ENCODE measurements at regions not wholly inside any gene's neighbourhood (a gene's known extent, or its start where the extent isn't known, plus 50 kb on each side); places are given as distances from the start of the nearest gene placed in this dataset.

GRCh38 chr1:218809061-218809460, 364.6 kb upstream of the LYPLAL1 start:
- no peak for DNase-seq (ENCODE audit: extremely low spot score)
- TF ChIP-seq CTCF (IDR thresholded peaks at IDR 0.05; ENCODE audit: control extremely low read depth, extremely low read depth, low read depth, missing control alignments), result no peak
- ChIA-PET CTCF (no interaction called here), POLR2A (no interaction called here)

GRCh38 chr1:218809625-218810024, 364.1 kb upstream of the LYPLAL1 start:
- POLR2A ChIA-PET, result no interaction called here

GRCh38 chr1:218810306-218810705, 363.4 kb upstream of the LYPLAL1 start:
- CTCF ChIA-PET, result no interaction called here
- no peak for TF ChIP-seq CTCF (IDR thresholded peaks at IDR 0.05; ENCODE audit: control extremely low read depth, extremely low read depth, low read depth, missing control alignments)
- DNase-seq (ENCODE audit: extremely low spot score), result no peak
- POLR2A ChIA-PET, result no interaction called here

More at GRCh38 chr1:218809625-218810024, 364.1 kb upstream of the LYPLAL1 start:
- no peak for DNase-seq (ENCODE audit: extremely low spot score)
- CTCF ChIA-PET, result no interaction called here
- no peak for TF ChIP-seq CTCF (IDR thresholded peaks at IDR 0.05; ENCODE audit: control extremely low read depth, extremely low read depth, low read depth, missing control alignments)

- no peak for DNase-seq (ENCODE audit: extremely low spot score)
- ChIA-PET POLR2A (no interaction called here), CTCF (interaction anchor here (1.0 kb wide), 1 partner anchor 34 kb away, joined by 3 read pairs; no protein-coding TSS in a partner anchor)
- TF ChIP-seq CTCF (IDR thresholded peaks at IDR 0.05; ENCODE audit: control extremely low read depth, extremely low read depth, low read depth, missing control alignments), result no peak
Measured at GRCh38 chr1:218811497-218811896, 362.2 kb upstream of the LYPLAL1 start.

GRCh38 chr1:218812360-218812759, 361.3 kb upstream of the LYPLAL1 start:
- CTCF ChIA-PET, result no interaction called here
- POLR2A ChIA-PET, result no interaction called here

GRCh38 chr1:218813237-218813636, 360.4 kb upstream of the LYPLAL1 start:
- ChIA-PET POLR2A (no interaction called here), CTCF (no interaction called here)
- no peak for DNase-seq (ENCODE audit: extremely low spot score)
- no peak for TF ChIP-seq CTCF (IDR thresholded peaks at IDR 0.05; ENCODE audit: control extremely low read depth, extremely low read depth, low read depth, missing control alignments)

More at GRCh38 chr1:218812360-218812759, 361.3 kb upstream of the LYPLAL1 start:
- no peak for TF ChIP-seq CTCF (IDR thresholded peaks at IDR 0.05; ENCODE audit: control extremely low read depth, extremely low read depth, low read depth, missing control alignments)
- DNase-seq (ENCODE audit: extremely low spot score), result no peak

- CTCF ChIA-PET, result interaction anchor here (0.7 to 0.9 kb wide), 2 partner anchors 12 to 22 kb away, joined by 3 read pairs; no protein-coding TSS in a partner anchor
- TF ChIP-seq CTCF (IDR thresholded peaks at IDR 0.05; ENCODE audit: control extremely low read depth, extremely low read depth, low read depth, missing control alignments), result no peak
- POLR2A ChIA-PET, result no interaction called here
- no peak for DNase-seq (ENCODE audit: extremely low spot score)
Measured at GRCh38 chr1:218815076-218815475, 358.6 kb upstream of the LYPLAL1 start.

Measured in GM10248 (cell line).